ENCODE measurements at regions not wholly inside any gene's neighbourhood (a gene's known extent, or its start where the extent isn't known, plus 50 kb on each side); places are given as distances from the start of the nearest gene placed in this dataset.
"Not testable (repeated sequence)": the region's sequence is repeated elsewhere in the genome, so short reads cannot be mapped to it uniquely, and the experiment has no call there.

DNA sequence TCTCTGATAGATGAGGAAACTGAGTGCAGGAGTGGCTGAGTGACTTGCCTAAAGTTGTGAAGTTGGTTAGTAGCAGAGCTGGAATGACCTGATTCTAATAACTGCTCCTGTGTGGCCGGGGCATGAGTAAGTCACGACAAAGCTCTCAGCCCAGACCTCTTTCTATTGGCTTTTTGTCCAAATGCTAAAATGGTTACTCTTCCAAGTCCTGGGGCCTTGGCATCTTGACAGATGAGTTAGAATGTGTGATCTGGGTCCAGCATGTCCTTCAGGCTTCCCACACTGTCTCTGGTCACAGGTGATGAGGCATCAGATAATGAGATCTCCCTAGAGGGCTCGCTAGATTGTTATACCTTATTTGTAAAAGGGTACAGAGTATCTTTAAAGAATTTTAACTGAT is 260.5 kb upstream of the CHAC2 start:
- TF ChIP-seq POLR2AphosphoS5, POLR2A, CTCF (IDR thresholded peaks at IDR 0.05): not testable (repeated sequence)
